Calu3 (cell line): ENCODE measurements at regions not wholly inside any gene's neighbourhood (a gene's known extent, or its start where the extent isn't known, plus 50 kb on each side); places are given as distances from the start of the nearest gene placed in this dataset.

Experiments used
- BruUV-seq: library from RNA; stranded (reverse); fragments of 400-500 nt; replicated peaks from 2 replicates; lab custom pipeline; 2021; lab: Mats Ljungman, UMichigan
- CTCF ChIA-PET: fragments of 300-600 bp; sonication (Branson Sonifier 250); formaldehyde crosslinking; loops from one replicate; lab custom pipeline; 2022; ENCODE audit warnings: antibody characterized with exemption; lab: Charles Lee
- DNase-seq: peaks from one replicate; pipeline ENCODE4 v3.0.0; 2022
- H3K27ac Mint-ChIP-seq: one replicate; pipeline ENCODE4 v1.8.0; 2022; ENCODE audit warnings: mixed read lengths; ENCODE audit not compliant: unreplicated experiment
- H3K27me3 Mint-ChIP-seq: one replicate; pipeline ENCODE4 v1.8.0; 2022; ENCODE audit warnings: mixed read lengths; ENCODE audit not compliant: unreplicated experiment
- H3K36me3 Mint-ChIP-seq: one replicate; pipeline ENCODE4 v1.8.0; 2022; ENCODE audit warnings: mild to moderate bottlenecking, moderate library complexity, mixed read lengths; ENCODE audit not compliant: insufficient read depth, unreplicated experiment
- H3K4me1 Mint-ChIP-seq: one replicate; pipeline ENCODE4 v1.8.0; 2022; ENCODE audit warnings: mild to moderate bottlenecking, low read depth, mixed read lengths; ENCODE audit not compliant: unreplicated experiment
- H3K4me3 Mint-ChIP-seq: one replicate; pipeline ENCODE4 v1.8.0; 2022; ENCODE audit warnings: mild to moderate bottlenecking, low read depth, moderate library complexity, mixed read lengths; ENCODE audit not compliant: unreplicated experiment
- H3K9me3 Mint-ChIP-seq: one replicate; pipeline ENCODE4 v1.8.0; 2022; ENCODE audit warnings: low read depth, mixed read lengths; ENCODE audit not compliant: unreplicated experiment
- CTCF ChIP-seq: fragments of 200-600 bp; IDR thresholded peaks from one replicate; pipeline ENCODE4 v1.8.0; 2022; ENCODE audit warnings: antibody characterized with exemption; ENCODE audit not compliant: unreplicated experiment
- intact Hi-C: fragments of 100-400 bp; cut with micrococcal nuclease; formaldehyde crosslinking; loops from one replicate; pipeline ENCODE4 v1.10.0; 2022; ENCODE audit not compliant: unreplicated experiment

- CTCF ChIA-PET, result no interaction called here
- no peak for TF ChIP-seq CTCF
- Mint-ChIP-seq H3K27ac (no peak overlapping the region), H3K4me1 (peaks cover 10% of the 10 kb centered on the region), H3K4me3 (no peak overlapping the region), H3K27me3 (no peaks in the 10 kb centered on the region), H3K36me3 (no peaks in the 10 kb centered on the region), H3K9me3 (peaks cover 2% of the 10 kb centered on the region)
- no TSS peak for BruUV-seq
- intact Hi-C loops, result no loop called here
- no peak for DNase-seq
These were observed 109.1 kb upstream of the CTTNBP2 start for GRCh38 chr7:117982071-117983055.

- H3K27me3 Mint-ChIP-seq, result no peaks in the 10 kb centered on the region
- H3K9me3 Mint-ChIP-seq, result peaks cover 4% of the 10 kb centered on the region
- intact Hi-C loops, result no loop called here
- CTCF ChIA-PET, result interaction anchor here (0.6 kb wide), 1 partner anchor 55 kb away, joined by 3 read pairs; no protein-coding TSS in a partner anchor
- no peak overlapping the region for H3K27ac Mint-ChIP-seq
- no TSS peak for BruUV-seq
- no peaks in the 10 kb centered on the region for H3K4me1 Mint-ChIP-seq
- DNase-seq, result no peak
- no peaks in the 10 kb centered on the region for H3K36me3 Mint-ChIP-seq
- H3K4me3 Mint-ChIP-seq, result no peak overlapping the region
- TF ChIP-seq CTCF, result no peak
These were observed 113.5 kb upstream of the CTTNBP2 start for GRCh38 chr7:117986645-117987269.

GRCh38 chr7:117990834-117991233, 117.6 kb upstream of the CTTNBP2 start:
- BruUV-seq, result no TSS peak
- Mint-ChIP-seq H3K27me3 (no peaks in the 10 kb centered on the region), H3K9me3 (peaks cover 3% of the 10 kb centered on the region), H3K27ac (no peak overlapping the region), H3K36me3 (no peaks in the 10 kb centered on the region), H3K4me3 (no peak overlapping the region), H3K4me1 (no peaks in the 10 kb centered on the region)
- CTCF ChIA-PET, result no interaction called here
- no peak for TF ChIP-seq CTCF
- intact Hi-C loops, result loop anchor here (10.0 kb wide), 1 partner anchor 114 kb away; no protein-coding TSS in a partner anchor
- no peak for DNase-seq

GRCh38 chr7:117992635-117993376, 119.6 kb upstream of the CTTNBP2 start:
- BruUV-seq, result no TSS peak
- no peak for DNase-seq
- peaks cover 2% of the 10 kb centered on the region for H3K36me3 Mint-ChIP-seq
- TF ChIP-seq CTCF, result no peak
- peaks cover 3% of the 10 kb centered on the region for H3K9me3 Mint-ChIP-seq
- no peak overlapping the region for H3K27ac Mint-ChIP-seq
- CTCF ChIA-PET, result interaction anchor here (0.6 to 1.2 kb wide), 6 partner anchors 13 to 161 kb away, joined by 3 to 4 read pairs (median 4); no protein-coding TSS in a partner anchor
- peaks cover 5% of the 10 kb centered on the region for H3K4me1 Mint-ChIP-seq
- H3K27me3 Mint-ChIP-seq, result no peaks in the 10 kb centered on the region
- intact Hi-C loops, result loop anchor here (10.0 kb wide), 1 partner anchor 112 kb away; no protein-coding TSS in a partner anchor
- H3K4me3 Mint-ChIP-seq, result no peak overlapping the region
